Peyer's patch (tissue), 4 donors: ENCODE measurements at regions not wholly inside any gene's neighbourhood (a gene's known extent, or its start where the extent isn't known, plus 50 kb on each side); places are given as distances from the start of the nearest gene placed in this dataset.

Experiments used
- DNase-seq, 3 donors: peaks; one replicate each; pipeline ENCODE4 v3.0.0-alpha.2; 2017 to 2019
- H3K27ac ChIP-seq, 4 donors: fragments of 200-600 bp; sonication (generic); one replicate each; pipeline ENCODE4 v1.5.1; 2016 to 2019
- H3K27me3 ChIP-seq, 2 donors: fragments of 200-600 bp; sonication (generic); one replicate each; pipeline ENCODE4 v1.5.1; 2019
- H3K36me3 ChIP-seq, 3 donors: fragments of 200-600 bp; sonication (generic); one replicate each; pipeline ENCODE4 v1.5.1; 2016 to 2019
- H3K4me1 ChIP-seq, 4 donors: fragments of 200-600 bp; sonication (generic); one replicate each; pipeline ENCODE4 v1.5.1; 2016 to 2019
- H3K4me3 ChIP-seq, 4 donors: fragments of 200-600 bp; sonication (generic); 1 replicate in 3 of 4; 2 replicates in 1 of 4; pipeline ENCODE4 v1.5.1; 2016 to 2019; ENCODE audit warnings: mild to moderate bottlenecking in 1 of 4
- H3K9me3 ChIP-seq, 4 donors: fragments of 200-600 bp; sonication (generic); one replicate each; pipeline ENCODE4 v1.5.1; 2016 to 2019; ENCODE audit warnings: mild to moderate bottlenecking in 1 of 4
- CTCF ChIP-seq, 6 experiments: fragments of 450-650 bp in 4 of 6; fragments of 200-600 bp in 2 of 6; sonication (generic) in 1 of 6; IDR thresholded peaks; one replicate each; pipeline ENCODE4 v1.5.1; 2017 to 2019; ENCODE audit warnings: antibody characterized with exemption in 6 of 6, mild to moderate bottlenecking in 3 of 6, moderate library complexity in 1 of 6
- POLR2A ChIP-seq, 2 donors: fragments of 450-650 bp; IDR thresholded peaks; one replicate each; pipeline ENCODE4 v1.5.1; 2017; ENCODE audit warnings: antibody characterized with exemption in 2 of 2, mild to moderate bottlenecking in 2 of 2, moderate library complexity in 2 of 2

- no peaks in the 10 kb centered on the region for H3K4me1 ChIP-seq
- DNase-seq: no peak
- no peaks in the 10 kb centered on the region for H3K27me3 ChIP-seq
- no peak overlapping the region for H3K27ac ChIP-seq
- no peaks in the 10 kb centered on the region for H3K9me3 ChIP-seq
- TF ChIP-seq CTCF (IDR thresholded peaks at IDR 0.05) (no peak), POLR2A (IDR thresholded peaks at IDR 0.05) (no peak)
- H3K36me3 ChIP-seq: no peaks in the 10 kb centered on the region
- no peak overlapping the region for H3K4me3 ChIP-seq
These were observed 321.8 kb upstream of the NCAM1 start for GRCh38 chr11:112639469-112639868.

- Histone ChIP-seq H3K36me3 (no peaks in the 10 kb centered on the region), H3K4me3 (no peak overlapping the region), H3K27me3 (no peaks in the 10 kb centered on the region), H3K9me3 (no peaks in the 10 kb centered on the region), H3K27ac (no peak overlapping the region), H3K4me1 (no peaks in the 10 kb centered on the region)
- no peak for DNase-seq
- TF ChIP-seq CTCF (IDR thresholded peaks at IDR 0.05): no peak
- no peak for TF ChIP-seq POLR2A (IDR thresholded peaks at IDR 0.05)
These were observed 317.8 kb upstream of the NCAM1 start for GRCh38 chr11:112643416-112643815.

- Histone ChIP-seq H3K9me3 (no peaks in the 10 kb centered on the region), H3K4me3 (no peak overlapping the region), H3K36me3 (no peaks in the 10 kb centered on the region), H3K27ac (no peak overlapping the region), H3K4me1 (no peaks in the 10 kb centered on the region), H3K27me3 (no peaks in the 10 kb centered on the region)
- TF ChIP-seq POLR2A (IDR thresholded peaks at IDR 0.05) (no peak), CTCF (IDR thresholded peaks at IDR 0.05) (no peak)
- no peak for DNase-seq
These were observed 316.6 kb upstream of the NCAM1 start for GRCh38 chr11:112644410-112645131.

- no peaks in the 10 kb centered on the region for H3K36me3 ChIP-seq
- no peaks in the 10 kb centered on the region for H3K9me3 ChIP-seq
- no peak for DNase-seq
- no peak overlapping the region for H3K4me3 ChIP-seq
- TF ChIP-seq CTCF (IDR thresholded peaks at IDR 0.05): no peak
- TF ChIP-seq POLR2A (IDR thresholded peaks at IDR 0.05): no peak
- H3K27ac ChIP-seq: no peak overlapping the region
- H3K4me1 ChIP-seq: no peaks in the 10 kb centered on the region
- no peaks in the 10 kb centered on the region for H3K27me3 ChIP-seq
These were observed 311.4 kb upstream of the NCAM1 start for GRCh38 chr11:112649856-112650255.

- Histone ChIP-seq H3K4me1 (no peaks in the 10 kb centered on the region), H3K36me3 (no peaks in the 10 kb centered on the region), H3K27me3 (no peaks in the 10 kb centered on the region), H3K9me3 (no peaks in the 10 kb centered on the region), H3K27ac (no peak overlapping the region), H3K4me3 (no peak overlapping the region)
- no peak for DNase-seq
- TF ChIP-seq CTCF (IDR thresholded peaks at IDR 0.05): no peak
- no peak for TF ChIP-seq POLR2A (IDR thresholded peaks at IDR 0.05)
These were observed 310.7 kb upstream of the NCAM1 start for GRCh38 chr11:112650527-112650926.

GRCh38 chr11:112651386-112651785 is 309.8 kb upstream of the NCAM1 start:
- Histone ChIP-seq H3K4me3 (no peak overlapping the region), H3K27me3 (no peaks in the 10 kb centered on the region), H3K36me3 (no peaks in the 10 kb centered on the region), H3K4me1 (no peaks in the 10 kb centered on the region), H3K9me3 (no peaks in the 10 kb centered on the region), H3K27ac (no peak overlapping the region)
- DNase-seq: no peak
- TF ChIP-seq POLR2A (IDR thresholded peaks at IDR 0.05): no peak
- TF ChIP-seq CTCF (IDR thresholded peaks at IDR 0.05): no peak
